ENCODE measurements at regions not wholly inside any gene's neighbourhood (a gene's known extent, or its start where the extent isn't known, plus 50 kb on each side); places are given as distances from the start of the nearest gene placed in this dataset.

DNA sequence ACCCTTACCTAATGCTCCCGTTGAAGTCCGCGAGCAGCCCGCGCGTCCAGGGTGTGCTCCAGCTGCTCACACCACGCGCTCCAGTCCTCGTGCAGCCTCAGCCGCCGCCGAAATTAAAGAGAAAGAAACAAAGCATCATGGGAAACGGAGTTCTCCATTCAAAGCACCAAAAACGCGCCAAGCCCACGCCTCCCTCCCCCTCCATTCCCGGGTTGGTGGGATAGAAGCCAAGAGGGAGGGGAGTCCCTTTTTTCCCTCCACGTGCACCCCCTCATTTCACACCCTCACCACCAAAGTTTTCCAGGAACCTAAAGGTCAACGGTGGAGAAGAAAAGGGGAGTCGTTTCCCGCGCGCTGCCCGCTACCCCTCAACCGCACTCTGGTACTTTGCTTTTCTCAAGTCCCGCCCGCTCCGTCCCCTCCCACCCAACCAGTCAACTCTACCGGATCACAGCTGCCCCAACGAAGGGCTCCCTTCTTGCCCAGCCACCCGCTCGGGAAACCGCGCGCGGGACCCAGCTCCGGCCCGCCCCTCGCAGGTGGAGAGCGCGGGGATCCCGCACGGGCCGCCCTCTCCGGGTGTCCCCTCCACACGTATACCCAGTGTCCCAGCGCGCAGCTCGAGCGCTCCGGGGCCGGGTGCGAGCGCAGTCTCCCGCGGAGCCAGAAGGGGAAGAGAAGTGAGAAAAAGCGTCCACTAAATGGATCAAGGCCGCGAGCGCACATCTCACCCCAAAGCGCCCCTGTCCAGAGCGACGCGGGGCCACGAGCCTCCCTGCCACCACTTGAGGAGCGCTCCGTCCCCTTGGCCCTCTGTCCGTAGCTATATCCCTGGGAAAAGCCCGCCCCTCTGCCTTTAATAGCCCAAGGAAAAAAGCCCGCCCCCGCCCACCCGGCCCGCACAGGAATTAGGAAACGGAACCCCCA lies 65.1 kb upstream of the CCDC160 start:
- Histone ChIP-seq H3K4me1 (ENCODE audit: control insufficient read depth, insufficient read depth, low read length) (peaks cover 3% of the 10 kb centered on the region), H3K9ac (ENCODE audit: extremely low read depth, low read length, poor library complexity, severe bottlenecking) (no peak overlapping the region), H3K36me3 (ENCODE audit: control insufficient read depth, insufficient read depth, low read length) (peaks cover 11% of the 10 kb centered on the region), H3K9me3 (ENCODE audit: control insufficient read depth, low read length) (no peaks in the 10 kb centered on the region), H3K27me3 (ENCODE audit: control insufficient read depth, insufficient read depth, low read length, poor library complexity, severe bottlenecking) (no peaks in the 10 kb centered on the region), H3K27ac (ENCODE audit: low read depth, low read length) (peak overlapping the region; percentile 8), H3K4me3 (ENCODE audit: low read length) (peak overlapping the region; percentile 80)
- DNase-seq, result peak; percentile 74
- H3K9me3 Mint-ChIP-seq, result peaks cover 24% of the 10 kb centered on the region
- H3K4me3 Mint-ChIP-seq, result peak overlapping the region; percentile 88
- H3K36me3 Mint-ChIP-seq (ENCODE audit: low read depth), result peaks cover 32% of the 10 kb centered on the region
- peaks cover 18% of the 10 kb centered on the region for H3K4me1 Mint-ChIP-seq
- H3K27me3 Mint-ChIP-seq (ENCODE audit: insufficient read depth), result no peaks in the 10 kb centered on the region
- TF ChIP-seq, protein P1, sequence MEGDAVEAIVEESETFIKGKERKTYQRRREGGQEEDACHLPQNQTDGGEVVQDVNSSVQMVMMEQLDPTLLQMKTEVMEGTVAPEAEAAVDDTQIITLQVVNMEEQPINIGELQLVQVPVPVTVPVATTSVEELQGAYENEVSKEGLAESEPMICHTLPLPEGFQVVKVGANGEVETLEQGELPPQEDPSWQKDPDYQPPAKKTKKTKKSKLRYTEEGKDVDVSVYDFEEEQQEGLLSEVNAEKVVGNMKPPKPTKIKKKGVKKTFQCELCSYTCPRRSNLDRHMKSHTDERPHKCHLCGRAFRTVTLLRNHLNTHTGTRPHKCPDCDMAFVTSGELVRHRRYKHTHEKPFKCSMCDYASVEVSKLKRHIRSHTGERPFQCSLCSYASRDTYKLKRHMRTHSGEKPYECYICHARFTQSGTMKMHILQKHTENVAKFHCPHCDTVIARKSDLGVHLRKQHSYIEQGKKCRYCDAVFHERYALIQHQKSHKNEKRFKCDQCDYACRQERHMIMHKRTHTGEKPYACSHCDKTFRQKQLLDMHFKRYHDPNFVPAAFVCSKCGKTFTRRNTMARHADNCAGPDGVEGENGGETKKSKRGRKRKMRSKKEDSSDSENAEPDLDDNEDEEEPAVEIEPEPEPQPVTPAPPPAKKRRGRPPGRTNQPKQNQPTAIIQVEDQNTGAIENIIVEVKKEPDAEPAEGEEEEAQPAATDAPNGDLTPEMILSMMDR (conservative IDR thresholded peaks at IDR 0.05), result no peak
- peak overlapping the region; percentile 70 for H3K27ac Mint-ChIP-seq
- WGBS, 2 experiments (ENCODE audit: insufficient coverage in 1 of 2, insufficient read length in 1 of 2), result 1% methylated on average over 56 of the region's 74 CpGs; no CpG with 5 or more reads in 1 of the 2 experiments

DNA sequence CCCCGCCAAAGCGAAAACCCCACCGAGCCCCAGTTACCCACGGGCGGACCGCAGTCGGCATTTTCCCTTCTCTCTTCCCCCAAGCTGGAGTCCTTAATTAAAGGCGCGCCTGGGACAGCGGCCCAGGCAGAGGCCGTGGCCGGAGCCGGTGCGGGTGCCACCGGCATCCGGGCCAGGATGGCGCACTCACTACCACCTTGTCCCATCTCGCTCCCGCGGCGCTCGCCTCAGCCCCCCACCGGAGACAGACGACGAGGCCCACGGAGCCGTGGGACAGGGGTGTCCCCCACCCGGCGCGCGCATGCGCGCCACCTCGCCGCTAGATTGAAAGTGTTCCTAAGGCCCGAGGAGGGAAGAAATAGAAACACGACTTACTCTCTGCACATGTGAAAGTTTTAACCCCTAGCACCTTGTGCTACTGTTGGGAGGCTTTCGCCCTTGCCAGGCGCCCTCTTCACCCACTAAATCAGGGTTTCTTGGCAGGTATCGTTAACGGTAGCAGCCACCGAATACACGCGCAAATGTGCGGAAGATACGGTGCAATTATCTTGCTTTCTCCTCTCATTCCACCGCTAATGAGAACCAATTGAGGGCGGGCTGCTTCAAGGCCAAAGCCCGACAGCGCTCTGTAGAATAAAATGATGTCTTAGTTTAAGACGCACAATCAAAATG lies 64.3 kb upstream of the CCDC160 start:
- peaks cover 32% of the 10 kb centered on the region for H3K36me3 Mint-ChIP-seq (ENCODE audit: low read depth)
- H3K27ac ChIP-seq (ENCODE audit: low read depth, low read length), result peak overlapping the region; percentile 44
- H3K27ac Mint-ChIP-seq, result peak overlapping the region; percentile 94
- H3K36me3 ChIP-seq (ENCODE audit: control insufficient read depth, insufficient read depth, low read length), result peaks cover 11% of the 10 kb centered on the region
- peaks cover 22% of the 10 kb centered on the region for H3K4me1 Mint-ChIP-seq
- peak overlapping the region; percentile 80 for H3K4me3 ChIP-seq (ENCODE audit: low read length)
- TF ChIP-seq, protein P1 (conservative IDR thresholded peaks at IDR 0.05), result no peak
- 0% methylated on average over 42 of the region's 51 CpGs; no CpG with 5 or more reads in 1 of the 2 experiments for WGBS, 2 experiments (ENCODE audit: insufficient coverage in 1 of 2, insufficient read length in 1 of 2)
- peak overlapping the region; percentile 28 for H3K9ac ChIP-seq (ENCODE audit: extremely low read depth, low read length, poor library complexity, severe bottlenecking)
- H3K27me3 ChIP-seq (ENCODE audit: control insufficient read depth, insufficient read depth, low read length, poor library complexity, severe bottlenecking), result no peaks in the 10 kb centered on the region
- H3K9me3 Mint-ChIP-seq, result peaks cover 24% of the 10 kb centered on the region
- peaks cover 3% of the 10 kb centered on the region for H3K4me1 ChIP-seq (ENCODE audit: control insufficient read depth, insufficient read depth, low read length)
- no peaks in the 10 kb centered on the region for H3K27me3 Mint-ChIP-seq (ENCODE audit: insufficient read depth)
- peak; percentile 63 for DNase-seq
- no peaks in the 10 kb centered on the region for H3K9me3 ChIP-seq (ENCODE audit: control insufficient read depth, low read length)
- H3K4me3 Mint-ChIP-seq, result peak overlapping the region; percentile 88

DNA sequence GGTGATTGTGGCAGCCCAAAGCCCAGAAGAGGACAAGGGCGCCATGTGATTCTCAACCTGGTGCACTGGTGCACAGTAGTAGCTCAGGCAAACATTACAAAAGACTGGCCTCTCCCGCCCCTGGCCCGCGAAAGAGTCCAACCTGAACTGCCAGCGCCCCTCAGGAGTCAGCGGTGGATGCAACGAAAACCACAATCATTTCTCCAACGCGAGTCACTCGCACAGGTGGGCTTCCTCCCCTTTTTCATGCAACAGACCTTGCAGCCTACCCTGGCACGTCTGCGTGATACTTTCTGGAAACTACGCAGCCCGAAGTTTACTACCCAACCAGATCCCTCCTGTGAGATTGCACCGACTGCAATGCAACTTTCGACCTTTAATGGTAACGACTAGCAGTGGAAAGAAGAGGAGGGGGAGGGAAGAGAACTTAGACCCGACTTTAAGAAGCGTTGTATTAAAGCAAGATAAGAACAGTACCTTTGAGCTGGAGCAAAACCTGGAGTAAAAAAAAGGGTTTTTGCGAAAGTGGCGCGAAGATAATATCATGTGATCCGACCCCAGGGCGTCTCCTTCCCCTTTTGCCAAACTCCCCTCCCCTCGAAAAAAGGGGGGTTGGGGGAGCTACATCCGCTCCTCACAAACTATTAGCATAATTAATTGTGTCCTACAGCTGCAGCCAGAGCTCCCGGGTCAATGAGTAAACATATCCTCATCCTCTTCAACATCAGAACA lies 63.3 kb upstream of the CCDC160 start:
- WGBS, 2 experiments (ENCODE audit: insufficient coverage in 1 of 2, insufficient read length in 1 of 2), result 0% methylated on average over 6 to 23 of the region's 27 CpGs
- H3K4me1 ChIP-seq (ENCODE audit: control insufficient read depth, insufficient read depth, low read length), result peaks cover 3% of the 10 kb centered on the region
- peaks cover 11% of the 10 kb centered on the region for H3K36me3 ChIP-seq (ENCODE audit: control insufficient read depth, insufficient read depth, low read length)
- no peaks in the 10 kb centered on the region for H3K27me3 ChIP-seq (ENCODE audit: control insufficient read depth, insufficient read depth, low read length, poor library complexity, severe bottlenecking)
- DNase-seq, result peak; percentile 76
- peak overlapping the region; percentile 94 for H3K27ac ChIP-seq (ENCODE audit: low read depth, low read length)
- peak overlapping the region; percentile 88 for H3K4me3 Mint-ChIP-seq
- peak overlapping the region; percentile 41 for H3K9ac ChIP-seq (ENCODE audit: extremely low read depth, low read length, poor library complexity, severe bottlenecking)
- H3K36me3 Mint-ChIP-seq (ENCODE audit: low read depth), result peaks cover 29% of the 10 kb centered on the region
- H3K27me3 Mint-ChIP-seq (ENCODE audit: insufficient read depth), result no peaks in the 10 kb centered on the region
- TF ChIP-seq, protein P1 (conservative IDR thresholded peaks at IDR 0.05), result peak; percentile 13
- peak overlapping the region; percentile 80 for H3K4me3 ChIP-seq (ENCODE audit: low read length)
- H3K9me3 ChIP-seq (ENCODE audit: control insufficient read depth, low read length), result no peaks in the 10 kb centered on the region
- H3K27ac Mint-ChIP-seq, result peak overlapping the region; percentile 94
- H3K4me1 Mint-ChIP-seq, result peaks cover 23% of the 10 kb centered on the region
- H3K9me3 Mint-ChIP-seq, result peaks cover 23% of the 10 kb centered on the region
